ENCODE measurements at regions not wholly inside any gene's neighbourhood (a gene's known extent, or its start where the extent isn't known, plus 50 kb on each side); places are given as distances from the start of the nearest gene placed in this dataset.

GRCh38 chr3:74862476-74862875 is 248.0 kb upstream of the CNTN3 start:
- Histone ChIP-seq H3K27me3 (ENCODE audit: control insufficient read depth in 4 of 4, insufficient read depth in 4 of 4, low read length in 3 of 4) (no peaks in the 10 kb centered on the region), H3K4me3 (ENCODE audit: low read depth in 1 of 3, low read length in 3 of 3) (no peak overlapping the region), H3K36me3 (ENCODE audit: control insufficient read depth in 4 of 4, insufficient read depth in 3 of 4, low read depth in 1 of 4, low read length in 3 of 4) (no peaks in the 10 kb centered on the region), H3K4me1 (ENCODE audit: control insufficient read depth in 4 of 4, insufficient read depth in 4 of 4, low read length in 3 of 4) (no peaks in the 10 kb centered on the region), H3K9me3 (ENCODE audit: control insufficient read depth in 4 of 4, low read length in 3 of 4) (no peaks in the 10 kb centered on the region), H3K9ac (ENCODE audit: low read depth in 1 of 2, low read length in 2 of 2) (no peak overlapping the region), H3K27ac (ENCODE audit: low read depth in 1 of 2, low read length in 2 of 2) (no peak overlapping the region)
- DNase-seq (ENCODE audit: low spot score): no peak
- TF ChIP-seq RAD21 (IDR thresholded peaks at IDR 0.05) (no peak), HNF4G (IDR thresholded peaks at IDR 0.05) (no peak), SP1 (IDR thresholded peaks at IDR 0.05) (no peak), GABPA (IDR thresholded peaks at IDR 0.05 in 1 of 2, conservative IDR thresholded peaks at IDR 0.05 in 1 of 2) (no peak), REST (IDR thresholded peaks at IDR 0.05) (no peak), MAX (IDR thresholded peaks at IDR 0.05) (no peak), ATF3 (IDR thresholded peaks at IDR 0.05) (no peak), FOXA1 (IDR thresholded peaks at IDR 0.05) (no peak), EGR1 (IDR thresholded peaks at IDR 0.05; ENCODE audit: low read depth in 2 of 2) (no peak), CTCF (IDR thresholded peaks at IDR 0.05; ENCODE audit: low read depth, low read length, missing input control) (no peak), TAF1 (conservative IDR thresholded peaks at IDR 0.05) (no peak), NR2F2 (IDR thresholded peaks at IDR 0.05) (no peak), RXRA (IDR thresholded peaks at IDR 0.05) (no peak)
- 60% methylated on average over 3 of the region's 3 CpGs for WGBS

- H3K9me3 ChIP-seq (ENCODE audit: control insufficient read depth in 4 of 4, low read length in 3 of 4): no peaks in the 10 kb centered on the region
- WGBS: 44% methylated on average over 3 of the region's 3 CpGs
- no peak overlapping the region for H3K4me3 ChIP-seq (ENCODE audit: low read depth in 1 of 3, low read length in 3 of 3)
- no peaks in the 10 kb centered on the region for H3K27me3 ChIP-seq (ENCODE audit: control insufficient read depth in 4 of 4, insufficient read depth in 4 of 4, low read length in 3 of 4)
- H3K4me1 ChIP-seq (ENCODE audit: control insufficient read depth in 4 of 4, insufficient read depth in 4 of 4, low read length in 3 of 4): no peaks in the 10 kb centered on the region
- H3K36me3 ChIP-seq (ENCODE audit: control insufficient read depth in 4 of 4, insufficient read depth in 3 of 4, low read depth in 1 of 4, low read length in 3 of 4): no peaks in the 10 kb centered on the region
- DNase-seq (ENCODE audit: low spot score): no peak
- H3K27ac ChIP-seq (ENCODE audit: low read depth in 1 of 2, low read length in 2 of 2): no peak overlapping the region
- H3K9ac ChIP-seq (ENCODE audit: low read depth in 1 of 2, low read length in 2 of 2): no peak overlapping the region
- no peak for TF ChIP-seq RAD21 (IDR thresholded peaks at IDR 0.05)
- TF ChIP-seq YY1 (IDR thresholded peaks at IDR 0.05): no peak
- TF ChIP-seq CTCF (IDR thresholded peaks at IDR 0.05; ENCODE audit: low read depth, low read length, missing input control): no peak
- TF ChIP-seq NR2F2 (IDR thresholded peaks at IDR 0.05): no peak
- no peak for TF ChIP-seq HNF4A (conservative IDR thresholded peaks at IDR 0.05)
- TF ChIP-seq REST (IDR thresholded peaks at IDR 0.05): no peak
- TF ChIP-seq ZBTB33 (IDR thresholded peaks at IDR 0.05): no peak
- no peak for TF ChIP-seq HNF4G (IDR thresholded peaks at IDR 0.05)
- no peak for TF ChIP-seq TAF1 (conservative IDR thresholded peaks at IDR 0.05)
- no peak for TF ChIP-seq FOXA1 (IDR thresholded peaks at IDR 0.05)
- TF ChIP-seq EGR1 (IDR thresholded peaks at IDR 0.05; ENCODE audit: low read depth in 2 of 2): no peak
- no peak for TF ChIP-seq JUND (IDR thresholded peaks at IDR 0.05)
- TF ChIP-seq FOXA2 (IDR thresholded peaks at IDR 0.05): no peak
- no peak for TF ChIP-seq MAX (IDR thresholded peaks at IDR 0.05)
- TF ChIP-seq SP1 (IDR thresholded peaks at IDR 0.05): no peak
- no peak for TF ChIP-seq RXRA (IDR thresholded peaks at IDR 0.05)
Measured at GRCh38 chr3:74861211-74861610, 246.8 kb upstream of the CNTN3 start.

Measured in liver (tissue), 8 donors.